ENCODE measurements at regions not wholly inside any gene's neighbourhood (a gene's known extent, or its start where the extent isn't known, plus 50 kb on each side); places are given as distances from the start of the nearest gene placed in this dataset.
"Not testable (repeated sequence)": the region's sequence is repeated elsewhere in the genome, so short reads cannot be mapped to it uniquely, and the experiment has no call there.

DNA sequence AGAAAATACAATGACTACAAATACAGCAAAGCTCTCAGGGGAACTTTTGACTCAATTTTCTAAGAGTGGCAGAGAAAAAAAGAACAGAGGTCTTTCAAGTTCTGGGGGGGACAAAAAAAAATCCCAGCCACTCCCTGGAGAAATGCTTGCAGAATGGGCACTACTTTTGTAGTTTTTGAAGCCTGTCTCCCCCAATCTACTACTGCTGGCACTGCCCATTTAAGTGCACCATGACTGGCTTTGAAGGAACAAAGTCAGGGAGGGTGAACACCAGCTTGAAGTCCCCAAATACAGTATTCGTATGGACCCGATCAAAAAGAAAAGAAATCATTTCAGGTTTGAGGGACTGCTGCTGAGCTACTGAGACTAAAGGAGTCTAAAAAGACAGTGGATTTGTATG is 1824.4 kb downstream of the ARAP2 start:
- ChIA-PET POLR2A (interaction anchor here (0.7 kb wide), 1 partner anchor 1216 kb away, joined by 4 read pairs; no protein-coding TSS in a partner anchor), CTCF (no interaction called here)
- DNase-seq (ENCODE audit: low read depth, low spot score), result no peak
- no peak overlapping the region for H3K4me3 ChIP-seq (ENCODE audit: low read depth, low read length)
- TF ChIP-seq, protein P1, sequence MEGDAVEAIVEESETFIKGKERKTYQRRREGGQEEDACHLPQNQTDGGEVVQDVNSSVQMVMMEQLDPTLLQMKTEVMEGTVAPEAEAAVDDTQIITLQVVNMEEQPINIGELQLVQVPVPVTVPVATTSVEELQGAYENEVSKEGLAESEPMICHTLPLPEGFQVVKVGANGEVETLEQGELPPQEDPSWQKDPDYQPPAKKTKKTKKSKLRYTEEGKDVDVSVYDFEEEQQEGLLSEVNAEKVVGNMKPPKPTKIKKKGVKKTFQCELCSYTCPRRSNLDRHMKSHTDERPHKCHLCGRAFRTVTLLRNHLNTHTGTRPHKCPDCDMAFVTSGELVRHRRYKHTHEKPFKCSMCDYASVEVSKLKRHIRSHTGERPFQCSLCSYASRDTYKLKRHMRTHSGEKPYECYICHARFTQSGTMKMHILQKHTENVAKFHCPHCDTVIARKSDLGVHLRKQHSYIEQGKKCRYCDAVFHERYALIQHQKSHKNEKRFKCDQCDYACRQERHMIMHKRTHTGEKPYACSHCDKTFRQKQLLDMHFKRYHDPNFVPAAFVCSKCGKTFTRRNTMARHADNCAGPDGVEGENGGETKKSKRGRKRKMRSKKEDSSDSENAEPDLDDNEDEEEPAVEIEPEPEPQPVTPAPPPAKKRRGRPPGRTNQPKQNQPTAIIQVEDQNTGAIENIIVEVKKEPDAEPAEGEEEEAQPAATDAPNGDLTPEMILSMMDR (IDR thresholded peaks at IDR 0.05; ENCODE audit: insufficient read depth, low read length, missing control alignments), result no peak

- DNase-seq (ENCODE audit: low read depth, low spot score), result no peak
- CTCF ChIA-PET, result interaction anchor here (3.9 kb wide), 1 partner anchor 773 kb away, joined by 19 read pairs; no protein-coding TSS in a partner anchor
- H3K4me3 ChIP-seq (ENCODE audit: low read depth, low read length), result no peak overlapping the region
- TF ChIP-seq, protein P1 (IDR thresholded peaks at IDR 0.05; ENCODE audit: insufficient read depth, low read length, missing control alignments), result no peak
- POLR2A ChIA-PET, result no interaction called here
Observed at GRCh38 chr4:34422472-34423175, 1821.7 kb downstream of the ARAP2 start.

DNA sequence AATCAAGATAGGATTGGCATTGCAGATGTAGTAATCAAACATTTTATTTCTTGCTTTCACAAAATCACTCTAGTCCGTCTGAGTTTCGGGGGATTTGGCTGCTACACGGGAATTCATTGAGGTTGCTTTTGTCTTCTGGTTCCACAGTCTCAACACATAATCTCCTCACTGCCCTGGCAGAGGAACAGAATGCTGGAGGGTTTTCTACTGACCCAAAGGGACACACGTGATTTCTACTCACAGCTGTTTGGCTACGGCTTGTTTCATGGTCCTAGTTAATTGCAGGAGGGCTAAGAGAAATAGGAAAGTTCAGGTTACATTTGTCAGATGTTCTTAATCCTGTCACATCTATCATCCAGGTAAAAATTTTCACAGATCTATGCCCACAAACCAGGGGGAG is 1811.6 kb downstream of the ARAP2 start:
- ChIA-PET CTCF (no interaction called here), POLR2A (no interaction called here)
- TF ChIP-seq, protein P1 (IDR thresholded peaks at IDR 0.05; ENCODE audit: insufficient read depth, low read length, missing control alignments), result no peak

GRCh38 chr4:34434377-34434776 is 1809.9 kb downstream of the ARAP2 start:
- DNase-seq (ENCODE audit: low read depth, low spot score); POLR2A ChIA-PET; H3K4me3 ChIP-seq (ENCODE audit: low read depth, low read length); CTCF ChIA-PET: not testable (repeated sequence)

More for the DNA sequence above, 1811.6 kb downstream of the ARAP2 start:
- no peak overlapping the region for H3K4me3 ChIP-seq (ENCODE audit: low read depth, low read length)
- DNase-seq (ENCODE audit: low read depth, low spot score), result no peak

GRCh38 chr4:34464196-34464595 is 1780.1 kb downstream of the ARAP2 start:
- TF ChIP-seq, protein P1 (IDR thresholded peaks at IDR 0.05; ENCODE audit: insufficient read depth, low read length, missing control alignments), result no peak
- no peak overlapping the region for H3K4me3 ChIP-seq (ENCODE audit: low read depth, low read length)
- ChIA-PET CTCF (no interaction called here), POLR2A (no interaction called here)
- DNase-seq (ENCODE audit: low read depth, low spot score), result no peak

- ChIA-PET CTCF (no interaction called here), POLR2A (no interaction called here)
- no peak overlapping the region for H3K4me3 ChIP-seq (ENCODE audit: low read depth, low read length)
- DNase-seq (ENCODE audit: low read depth, low spot score), result no peak
- TF ChIP-seq, protein P1 (IDR thresholded peaks at IDR 0.05; ENCODE audit: insufficient read depth, low read length, missing control alignments), result no peak
Observed at GRCh38 chr4:34466411-34466810, 1777.9 kb downstream of the ARAP2 start.

- DNase-seq (ENCODE audit: low read depth, low spot score), result no peak
- POLR2A ChIA-PET, result no interaction called here
- CTCF ChIA-PET, result no interaction called here
- TF ChIP-seq, protein P1 (IDR thresholded peaks at IDR 0.05; ENCODE audit: insufficient read depth, low read length, missing control alignments), result no peak
- no peak overlapping the region for H3K4me3 ChIP-seq (ENCODE audit: low read depth, low read length)
Observed at GRCh38 chr4:34469516-34469915, 1774.8 kb downstream of the ARAP2 start.
